GM12891 (cell line): ENCODE measurements at regions not wholly inside any gene's neighbourhood (a gene's known extent, or its start where the extent isn't known, plus 50 kb on each side); places are given as distances from the start of the nearest gene placed in this dataset.

Experiments
- POLR2A ChIP-seq: IDR thresholded peaks from 2 replicates; pipeline ENCODE4 v1.6.1; 2011; ENCODE audit warnings: low read depth, low read length, control low read depth
- POLR2AphosphoS5 ChIP-seq: IDR thresholded peaks from 2 replicates; pipeline ENCODE4 v1.6.1; 2011; ENCODE audit warnings: low read depth, low read length, control low read depth
- SPI1 ChIP-seq: IDR thresholded peaks from 2 replicates; pipeline ENCODE4 v1.6.1; 2011; ENCODE audit warnings: low read depth, low read length, control low read depth
- TAF1 ChIP-seq: IDR thresholded peaks from 2 replicates; pipeline ENCODE4 v1.6.1; 2011; ENCODE audit warnings: low read depth, low read length, control low read depth

DNA sequence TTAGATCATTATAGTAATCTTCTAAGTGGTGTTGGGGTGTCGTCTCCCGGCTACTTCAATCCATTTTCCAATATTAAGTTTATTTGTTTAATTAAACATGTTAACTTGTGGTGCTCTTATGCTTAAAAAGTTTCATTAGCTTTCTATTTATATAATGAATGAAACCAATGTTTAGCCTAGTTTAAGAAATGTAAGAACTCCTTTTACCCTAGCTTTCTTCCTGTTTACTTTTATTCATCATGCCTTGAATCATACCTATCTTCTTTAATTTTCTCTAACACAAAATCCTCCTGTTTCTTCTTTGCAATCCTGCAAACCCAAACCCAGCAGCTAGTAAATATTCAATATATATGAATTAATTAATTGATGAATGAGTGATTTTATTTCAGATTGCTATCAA is 1276.7 kb upstream of the PIK3C3 start:
- no peak for TF ChIP-seq POLR2AphosphoS5
- TF ChIP-seq POLR2A = no peak
- no peak for TF ChIP-seq TAF1
- TF ChIP-seq SPI1 = no peak
